HG03565 (cell line): ENCODE measurements at regions not wholly inside any gene's neighbourhood (a gene's known extent, or its start where the extent isn't known, plus 50 kb on each side); places are given as distances from the start of the nearest gene placed in this dataset.
"Not testable (repeated sequence)": the region's sequence is repeated elsewhere in the genome, so short reads cannot be mapped to it uniquely, and the experiment has no call there.

Experiments
- ATAC-seq: cut with Tn5 transposase; IDR thresholded peaks from one replicate; pipeline ENCODE4 v1.9.1; 2021; ENCODE audit warnings: mild to moderate bottlenecking, moderate library complexity; ENCODE audit not compliant: unreplicated experiment

GRCh38 chr5:124554746-124555578 is 191.5 kb downstream of the ZNF608 start:
- ATAC-seq, result no peak

- no peak for ATAC-seq
These were observed 192.5 kb downstream of the ZNF608 start for GRCh38 chr5:124553911-124554310.

- ATAC-seq, result no peak
These were observed 193.9 kb downstream of the ZNF608 start for GRCh38 chr5:124552526-124552925.

GRCh38 chr5:124551939-124552279 is 194.5 kb downstream of the ZNF608 start:
- no peak for ATAC-seq

- ATAC-seq, result no peak
These were observed 195.7 kb downstream of the ZNF608 start for GRCh38 chr5:124550731-124551130.

- ATAC-seq, result no peak
These were observed 196.5 kb downstream of the ZNF608 start for GRCh38 chr5:124549891-124550436.

- ATAC-seq, result no peak
These were observed 199.8 kb downstream of the ZNF608 start for GRCh38 chr5:124546643-124547042.

GRCh38 chr5:124544366-124545055 is 201.9 kb downstream of the ZNF608 start:
- peak; percentile 98 for ATAC-seq

- no peak for ATAC-seq
These were observed 207.5 kb downstream of the ZNF608 start for GRCh38 chr5:124538931-124539330.

- no peak for ATAC-seq
These were observed 208.2 kb downstream of the ZNF608 start for GRCh38 chr5:124538191-124538590.

- ATAC-seq, result no peak
These were observed 208.9 kb downstream of the ZNF608 start for GRCh38 chr5:124537522-124537921.

- ATAC-seq, result no peak
These were observed 209.3 kb downstream of the ZNF608 start for GRCh38 chr5:124537107-124537506.

- no peak for ATAC-seq
These were observed 210.1 kb downstream of the ZNF608 start for GRCh38 chr5:124536333-124536732.

- no peak for ATAC-seq
These were observed 215.5 kb downstream of the ZNF608 start for GRCh38 chr5:124530916-124531315.

- peak; percentile 49 for ATAC-seq
These were observed 217.6 kb downstream of the ZNF608 start for GRCh38 chr5:124528838-124529237.

GRCh38 chr5:124527220-124527991 is 219.0 kb downstream of the ZNF608 start:
- peak; percentile 37 for ATAC-seq

- not testable (repeated sequence) for ATAC-seq
These were observed 220.4 kb downstream of the ZNF608 start for GRCh38 chr5:124526079-124526478.

- peak; percentile 88 for ATAC-seq
These were observed 221.7 kb downstream of the ZNF608 start for GRCh38 chr5:124524552-124525232.

GRCh38 chr5:124523897-124524296 is 222.5 kb downstream of the ZNF608 start:
- ATAC-seq, result no peak

- ATAC-seq, result no peak
These were observed 223.4 kb downstream of the ZNF608 start for GRCh38 chr5:124522992-124523391.
